IMR-90 (cell line): ENCODE measurements at regions not wholly inside any gene's neighbourhood (a gene's known extent, or its start where the extent isn't known, plus 50 kb on each side); places are given as distances from the start of the nearest gene placed in this dataset.

ENCODE experiments used
- ATAC-seq: fragments of 200-7000 bp; cut with Tn5 transposase; 2 replicates; pipeline ENCODE4 v1.9.1; 2020; ENCODE audit warnings: low read depth, mild to moderate bottlenecking, moderate library complexity
- BruUV-seq: library from RNA; stranded (reverse); fragments of 400-500 nt; replicated peaks from 2 replicates; lab custom pipeline; 2021; lab: Mats Ljungman, UMichigan
- CTCF ChIA-PET: fragments of 300-600 bp; formaldehyde crosslinking; extraction: SDS; loops from one replicate; lab custom pipeline; 2021; ENCODE audit warnings: antibody characterized with exemption; lab: Yijun Ruan, JAX
- POLR2A ChIA-PET: fragments of 300-600 bp; sonication (Branson Sonifier 250); formaldehyde crosslinking; loops from one replicate; lab custom pipeline; 2022; ENCODE audit warnings: antibody characterized with exemption; ENCODE audit not compliant: unreplicated experiment; lab: Charles Lee
- DNase-seq: peaks from one replicate; pipeline ENCODE4 v3.0.0; 2013
- H2AFZ ChIP-seq: replicated peaks from 2 replicates; pipeline ENCODE3; 2013; ENCODE audit warnings: low read length, mild to moderate bottlenecking; ENCODE audit not compliant: poor library complexity
- H2AK5ac ChIP-seq: 2 replicates; pipeline ENCODE4 v1.6.1; 2013; ENCODE audit warnings: low read depth, low read length, inconsistent platforms
- H2AK9ac ChIP-seq: replicated peaks from 2 replicates; pipeline ENCODE3; 2013; ENCODE audit warnings: mild to moderate bottlenecking, low read depth, low read length, moderate library complexity; ENCODE audit not compliant: poor library complexity
- H2BK120ac ChIP-seq: 2 replicates; pipeline ENCODE4 v1.6.1; 2013; ENCODE audit warnings: low read depth, low read length, inconsistent platforms
- H2BK15ac ChIP-seq: 3 replicates; pipeline ENCODE4 v1.6.1; 2013; ENCODE audit warnings: low read depth, low read length, inconsistent platforms
- H2BK20ac ChIP-seq: 2 replicates; pipeline ENCODE4 v1.6.1; 2013; ENCODE audit warnings: low read depth, mild to moderate bottlenecking, inconsistent platforms, low read length, moderate library complexity
- H2BK5ac ChIP-seq: 2 replicates; pipeline ENCODE4 v1.6.1; 2013; ENCODE audit warnings: mild to moderate bottlenecking, low read depth, low read length, inconsistent platforms; ENCODE audit not compliant: poor library complexity, severe bottlenecking
- H3K14ac ChIP-seq: replicated peaks from 2 replicates; pipeline ENCODE4 v1.6.1; 2013; ENCODE audit warnings: low read depth, low read length, inconsistent platforms
- H3K18ac ChIP-seq: 2 replicates; pipeline ENCODE4 v1.6.1; 2013; ENCODE audit warnings: low read depth, low read length, control low read depth
- H3K23ac ChIP-seq: 2 replicates; pipeline ENCODE4 v1.6.1; 2013; ENCODE audit warnings: low read depth, low read length, inconsistent platforms
- H3K27ac ChIP-seq: 2 replicates; pipeline ENCODE4 v1.5.1; 2013; ENCODE audit warnings: mild to moderate bottlenecking, control low read depth, low read length; ENCODE audit not compliant: insufficient read depth
- H3K27me3 ChIP-seq: 2 replicates; pipeline ENCODE4 v1.6.1; 2013; ENCODE audit warnings: low read length; ENCODE audit not compliant: control insufficient read depth, insufficient read depth
- H3K36me3 ChIP-seq: 2 replicates; pipeline ENCODE4 v1.6.1; 2013; ENCODE audit warnings: low read length, mixed read lengths; ENCODE audit not compliant: control insufficient read depth, insufficient read depth
- H3K4ac ChIP-seq: 2 replicates; pipeline ENCODE4 v1.6.1; 2013; ENCODE audit warnings: low read depth, low read length, inconsistent platforms
- H3K4me1 ChIP-seq: 2 replicates; pipeline ENCODE4 v1.6.1; 2013; ENCODE audit warnings: low read length, mixed read lengths; ENCODE audit not compliant: control insufficient read depth, insufficient read depth
- H3K4me2 ChIP-seq: 2 replicates; pipeline ENCODE4 v1.6.1; 2013; ENCODE audit warnings: low read depth, mild to moderate bottlenecking, control low read depth, low read length, moderate library complexity
- H3K4me3 ChIP-seq: 2 replicates; pipeline ENCODE4 v1.5.1; 2013; ENCODE audit warnings: low read depth, mild to moderate bottlenecking, control low read depth, low read length, moderate library complexity; ENCODE audit not compliant: insufficient read depth
- H3K56ac ChIP-seq: 2 replicates; pipeline ENCODE4 v1.6.1; 2013; ENCODE audit warnings: low read length, inconsistent platforms; ENCODE audit not compliant: insufficient read depth; ENCODE audit errors: extremely low read depth
- H3K79me1 ChIP-seq, 2 experiments: 2 replicates each; pipeline ENCODE4 v1.6.1; 2013; ENCODE audit warnings: low read length in 2 of 2, inconsistent platforms in 1 of 2, low read depth in 1 of 2
- H3K9ac ChIP-seq: 2 replicates; pipeline ENCODE4 v1.6.1; 2013; ENCODE audit warnings: low read depth, low read length, control low read depth
- H3K9me1 ChIP-seq: 2 replicates; pipeline ENCODE4 v1.6.1; 2013; ENCODE audit warnings: low read length, inconsistent platforms; ENCODE audit not compliant: insufficient read depth
- H3K9me3 ChIP-seq: 2 replicates; pipeline ENCODE4 v1.6.1; 2013; ENCODE audit warnings: low read length; ENCODE audit not compliant: control insufficient read depth, insufficient read depth
- H4K20me1 ChIP-seq: 2 replicates; pipeline ENCODE4 v1.6.1; 2013; ENCODE audit warnings: low read length, inconsistent platforms; ENCODE audit not compliant: insufficient read depth
- H4K5ac ChIP-seq: 2 replicates; pipeline ENCODE4 v1.6.1; 2013; ENCODE audit warnings: mild to moderate bottlenecking, low read depth, low read length, control low read depth
- H4K8ac ChIP-seq, 2 experiments: 2 replicates each; pipeline ENCODE4 v1.6.1; 2013; ENCODE audit warnings: low read depth in 2 of 2, low read length in 2 of 2, control low read depth in 1 of 2, inconsistent platforms in 1 of 2
- H4K91ac ChIP-seq: 2 replicates; pipeline ENCODE4 v1.6.1; 2013; ENCODE audit warnings: low read depth, low read length, inconsistent platforms; ENCODE audit not compliant: insufficient read depth
- FOS ChIP-seq: fragments of 150-350 bp; IDR thresholded peaks from 2 replicates; pipeline ENCODE4 v1.6.1; 2016; ENCODE audit warnings: low read depth, low read length
- POLR2A ChIP-seq: IDR thresholded peaks from 2 replicates; pipeline ENCODE4 v1.6.1; 2012; ENCODE audit warnings: mild to moderate bottlenecking, low read depth, low read length
- RCOR1 ChIP-seq: IDR thresholded peaks from 2 replicates; pipeline ENCODE4 v1.6.1; 2012; ENCODE audit warnings: mild to moderate bottlenecking, low read length, improper control_type of control experiment; ENCODE audit not compliant: insufficient replicate concordance
- WGBS, 2 experiments: methylation state at CpG; one replicate each; pipeline versions ENCODE4 v1.1.5 to v1.1.7; 2013; ENCODE audit warnings: missing lambda C conversion rate in 2 of 2; ENCODE audit not compliant: insufficient read length in 1 of 2; ENCODE audit errors: extremely low coverage in 2 of 2; 5-methylcytosine and 5-hydroxymethylcytosine counted together
- dilution Hi-C: fragments of 300-500 bp; cut with HindIII; formaldehyde crosslinking; loops from one replicate; pipeline ENCODE4 v1.14.3; 2018; ENCODE audit warnings: low sequenced_read_pairs; ENCODE audit not compliant: unreplicated experiment
- in situ Hi-C: fragments of 300-500 bp; cut with MboI; formaldehyde crosslinking; loops from 3 replicates; pipeline ENCODE4 v1.14.3; 2019; ENCODE audit warnings: low sequenced_read_pairs, inconsistent platforms, mixed read lengths
- intact Hi-C: fragments of 100-400 bp; cut with micrococcal nuclease; formaldehyde crosslinking; loops from 2 replicates; pipeline ENCODE4 v1.10.0; 2022

DNA sequence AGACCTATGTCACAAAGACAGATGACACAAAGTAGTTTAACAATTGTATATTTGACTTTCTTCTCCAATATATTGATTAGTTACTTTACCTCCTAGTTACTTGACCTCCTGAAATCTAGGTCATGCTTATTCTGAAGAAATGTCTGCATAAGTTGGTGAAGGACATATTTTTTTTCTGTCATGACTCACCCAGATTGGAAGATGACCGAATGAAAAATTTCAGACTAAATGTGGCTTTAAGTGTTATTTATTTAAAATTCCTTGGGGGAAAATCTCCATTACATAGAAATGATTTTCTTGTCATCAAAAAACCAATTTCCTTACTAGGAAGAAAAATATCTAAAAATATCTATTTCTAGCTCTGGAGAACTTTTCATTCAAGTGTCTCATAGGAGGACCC, 217.1 kb downstream of the POSTN start:
- dilution Hi-C loops = no loop called here
- Histone ChIP-seq H4K20me1 (no peaks in the 10 kb centered on the region), H2BK20ac (peak overlapping the region; percentile 63; the same call in 1 of the 2 replicates), H2BK5ac (no peak overlapping the region), H3K27ac (no peak overlapping the region), H2AK5ac (no peak overlapping the region), H4K5ac (no peak overlapping the region), H3K9ac (no peak overlapping the region), H3K56ac (no peak overlapping the region), H3K27me3 (no peaks in the 10 kb centered on the region), H3K14ac (no peak overlapping the region), H3K4me2 (no peak overlapping the region), H2BK120ac (0 out of 2 replicates have a peak overlapping the region, but pooled peaks have one; percentile 31), H2BK15ac (no peak overlapping the region), H3K4me3 (no peak overlapping the region), H3K18ac (no peak overlapping the region; the same call in 1 of the 2 replicates), H4K8ac (no peak overlapping the region), H2AFZ (no peak overlapping the region), H3K9me3 (no peaks in the 10 kb centered on the region; the same call in 1 of the 2 replicates), H4K91ac (no peak overlapping the region), H3K36me3 (no peaks in the 10 kb centered on the region), H3K9me1 (peaks cover 4% of the 10 kb centered on the region; the same call in 1 of the 2 replicates), H2AK9ac (no peak overlapping the region), H3K79me1 (no peaks in the 10 kb centered on the region), H3K4me1 (peaks cover 5% of the 10 kb centered on the region), H3K23ac (no peak overlapping the region), H3K4ac (no peak overlapping the region)
- WGBS, 2 experiments = no CpG with 5 or more reads among the region's 1 CpG
- DNase-seq (no peak), ATAC-seq (no peak)
- no TSS peak for BruUV-seq
- in situ Hi-C loops = no loop called here
- ChIA-PET CTCF (no interaction called here), POLR2A (no interaction called here)
- TF ChIP-seq POLR2A (no peak), FOS (0 out of 2 replicates have a peak, but pooled peaks have one; percentile 15), RCOR1 (no peak)
- intact Hi-C loops = no loop called here
